WTC11 (cell line): ENCODE measurements at regions not wholly inside any gene's neighbourhood (a gene's known extent, or its start where the extent isn't known, plus 50 kb on each side); places are given as distances from the start of the nearest gene placed in this dataset.

ENCODE experiments used
- ATF3 ChIP-seq: sonication (generic); formaldehyde crosslinking; conservative IDR thresholded peaks from 2 replicates; pipeline ENCODE4 v1.8.1; 2022; ENCODE audit warnings: mild to moderate bottlenecking, missing genetic modification reagents
- ATF6 ChIP-seq: sonication (generic); formaldehyde crosslinking; IDR thresholded peaks from 2 replicates; pipeline ENCODE4 v1.8.1; 2023; ENCODE audit warnings: mild to moderate bottlenecking, missing genetic modification reagents
- CTCF ChIP-seq: fragments of 200-600 bp; IDR thresholded peaks from 2 replicates; pipeline ENCODE4 v1.8.0; 2022; ENCODE audit warnings: antibody characterized with exemption
- FOXK1 ChIP-seq: sonication (generic); formaldehyde crosslinking; IDR thresholded peaks from 2 replicates; pipeline ENCODE4 v1.8.0; 2022; ENCODE audit warnings: mild to moderate bottlenecking, moderate library complexity, missing genetic modification reagents
- MAX ChIP-seq: sonication (generic); formaldehyde crosslinking; IDR thresholded peaks from 2 replicates; pipeline ENCODE4 v1.8.0; 2022; ENCODE audit warnings: mild to moderate bottlenecking, missing genetic modification reagents
- SMAD3 ChIP-seq: sonication (generic); formaldehyde crosslinking; IDR thresholded peaks from 2 replicates; pipeline ENCODE4 v1.8.0; 2022; ENCODE audit warnings: missing genetic modification reagents, mild to moderate bottlenecking, borderline replicate concordance
- SP1 ChIP-seq: sonication (generic); formaldehyde crosslinking; conservative IDR thresholded peaks from 2 replicates; pipeline ENCODE4 v1.8.1; 2022; ENCODE audit warnings: missing genetic modification reagents
- TEAD4 ChIP-seq: sonication (generic); formaldehyde crosslinking; IDR thresholded peaks from 2 replicates; pipeline ENCODE4 v1.8.0; 2022; ENCODE audit warnings: mild to moderate bottlenecking, missing genetic modification reagents
- USF1 ChIP-seq: sonication (generic); formaldehyde crosslinking; IDR thresholded peaks from 2 replicates; pipeline ENCODE4 v1.8.0; 2022; ENCODE audit warnings: mild to moderate bottlenecking, missing genetic modification reagents
- ZNF138 ChIP-seq: sonication (generic); formaldehyde crosslinking; conservative IDR thresholded peaks from 2 replicates; pipeline ENCODE4 v1.8.1; 2022; ENCODE audit warnings: mild to moderate bottlenecking, moderate library complexity, missing genetic modification reagents

- TF ChIP-seq ATF3 (CRISPR knock-in tag) (no peak), CTCF (no peak), SP1 (no peak), ATF6 (CRISPR knock-in tag) (no peak), MAX (no peak), ZNF138 (CRISPR knock-in tag) (no peak), USF1 (CRISPR knock-in tag) (no peak), SMAD3 (CRISPR knock-in tag) (no peak), TEAD4 (CRISPR knock-in tag) (no peak), FOXK1 (CRISPR knock-in tag) (no peak)
Measured at GRCh38 chr5:125401724-125402622, 655.5 kb upstream of the ZNF608 start.
